T-helper 1 cell treated with Interleukin-12 subunit alpha and Interleukin-12 subunit beta and Interleukin-4 antibody, amounts not matched to agents 30 ng/mL and 1 ng/mL, for 36 hours (primary cell): ENCODE measurements at regions not wholly inside any gene's neighbourhood (a gene's known extent, or its start where the extent isn't known, plus 50 kb on each side); places are given as distances from the start of the nearest gene placed in this dataset.

Source experiments
- intact Hi-C: fragments of 100-400 bp; cut with micrococcal nuclease; formaldehyde crosslinking; loops from one replicate; pipeline ENCODE4 v1.15.1; 2024

GRCh38 chr7:41298409-41298808 is 404.5 kb downstream of the INHBA start:
- intact Hi-C loops = no loop called here

DNA sequence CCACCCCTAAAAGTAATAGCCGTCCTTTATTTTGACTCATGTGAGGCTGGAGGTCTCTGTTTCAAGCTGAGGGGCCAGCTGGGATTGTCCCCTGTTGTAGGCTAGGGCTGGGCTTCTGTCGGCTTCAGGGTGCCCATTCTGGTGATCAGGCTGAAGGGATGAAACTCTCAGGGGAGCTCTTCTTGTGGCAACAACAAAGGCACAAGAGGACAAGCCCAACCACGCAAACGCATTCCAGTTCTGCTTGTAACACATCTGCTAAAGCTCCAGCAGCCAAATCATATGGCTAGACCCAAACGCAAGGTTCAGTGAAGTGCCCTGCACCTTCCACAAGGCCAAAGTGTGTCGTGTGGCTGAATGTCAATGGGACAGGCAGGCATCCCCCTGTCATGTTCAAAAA is 405.7 kb downstream of the INHBA start:
- intact Hi-C loops = no loop called here

DNA sequence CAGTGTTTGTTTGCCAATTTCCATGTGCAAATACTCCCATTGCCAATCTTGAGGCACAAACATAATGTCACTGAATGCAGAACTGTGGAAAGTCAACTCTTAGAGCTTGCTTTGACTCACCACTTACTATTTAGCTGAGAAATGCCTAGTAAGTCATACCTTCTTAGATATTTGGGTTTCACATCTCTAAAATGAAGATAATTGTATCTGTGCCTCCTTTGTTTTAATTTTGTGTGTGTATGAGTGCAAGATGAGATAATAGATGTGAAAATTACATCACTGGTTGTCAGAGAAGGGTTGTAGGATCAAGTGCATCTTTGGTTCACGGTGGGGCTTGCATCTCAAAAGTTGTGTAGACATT is 407.5 kb downstream of the INHBA start:
- intact Hi-C loops = no loop called here

- intact Hi-C loops = no loop called here
Observed at GRCh38 chr7:41294556-41295454, 408.1 kb downstream of the INHBA start.

- intact Hi-C loops = no loop called here
Observed at GRCh38 chr7:41292487-41292886, 410.4 kb downstream of the INHBA start.

- intact Hi-C loops = no loop called here
Observed at GRCh38 chr7:41287559-41288335, 415.1 kb downstream of the INHBA start.

DNA sequence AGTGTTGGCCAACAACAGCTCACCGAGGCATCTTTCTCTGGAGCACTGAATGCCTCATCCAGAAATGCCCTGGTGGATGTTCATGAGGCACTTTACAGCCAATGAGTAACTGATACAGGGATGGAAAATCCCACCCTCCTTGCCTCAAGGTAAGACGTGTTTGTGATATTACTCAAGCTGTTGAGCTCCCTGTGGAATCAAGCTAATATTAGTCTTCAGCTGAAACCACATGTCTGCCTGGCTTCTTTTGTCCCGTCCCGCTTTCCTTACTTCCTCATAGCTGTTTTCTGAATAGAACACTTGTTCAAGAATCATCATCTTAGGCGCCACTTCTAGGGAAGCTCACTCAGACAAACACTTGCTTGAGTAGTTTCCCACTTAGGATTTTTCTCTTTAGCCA is 422.4 kb downstream of the INHBA start:
- intact Hi-C loops = no loop called here

DNA sequence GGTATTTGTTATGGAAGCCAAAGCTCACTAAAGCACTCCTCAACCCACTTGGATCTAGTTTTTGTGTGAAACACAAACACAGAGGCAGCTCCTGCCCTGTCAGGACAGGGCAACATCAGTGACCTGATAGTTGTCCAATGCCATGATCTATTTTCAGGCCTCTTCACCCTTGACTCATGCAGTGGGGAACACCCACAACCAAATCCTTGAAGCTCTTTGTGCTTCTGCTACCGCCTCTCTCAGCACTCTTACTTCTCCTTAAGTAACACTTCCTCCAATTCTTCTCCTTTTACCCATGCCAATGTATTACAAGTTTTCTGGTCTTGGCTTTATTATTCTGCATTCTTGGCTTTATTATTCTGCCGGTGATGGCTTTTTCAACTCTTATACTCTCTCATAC is 425.3 kb downstream of the INHBA start:
- intact Hi-C loops = no loop called here

DNA sequence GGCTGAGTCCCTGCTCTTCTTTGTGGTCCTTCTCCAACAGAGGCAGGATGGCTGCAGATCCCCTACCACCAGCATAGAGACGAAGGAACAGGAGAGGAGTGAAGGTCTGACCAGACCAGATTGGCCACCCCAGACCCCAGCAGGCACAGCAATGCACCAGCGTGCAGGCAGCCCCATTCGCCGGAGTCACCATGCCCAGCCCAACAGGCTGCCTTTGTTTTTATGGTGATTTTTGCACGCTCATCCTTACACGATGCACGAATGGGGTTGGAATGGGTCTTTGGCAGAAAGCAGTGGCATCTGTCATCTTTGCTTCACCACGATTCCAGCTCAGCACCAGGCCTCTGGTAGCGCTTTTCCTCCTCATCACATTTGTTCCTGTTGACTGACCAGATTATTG is 427.6 kb downstream of the INHBA start:
- intact Hi-C loops = no loop called here

DNA sequence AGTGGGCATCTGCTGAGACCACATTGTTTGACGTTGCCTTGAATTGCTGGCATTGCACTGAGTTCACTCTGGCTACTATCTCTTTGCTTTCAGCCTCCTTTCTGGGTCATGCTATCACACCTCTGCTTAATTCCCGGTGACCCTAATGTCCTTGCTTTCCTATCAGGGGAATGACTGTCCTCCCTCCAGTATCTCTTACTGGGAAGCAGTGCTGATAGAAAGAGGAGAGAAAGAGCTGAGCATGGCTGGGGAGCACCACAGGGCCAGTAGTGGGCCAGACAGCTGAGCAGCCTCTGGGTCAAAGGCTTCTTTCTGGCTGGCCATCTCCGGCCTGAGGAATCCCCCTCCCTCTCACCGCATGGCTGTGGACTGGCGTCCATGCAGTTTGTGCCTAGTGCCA is 428.7 kb downstream of the INHBA start:
- intact Hi-C loops = no loop called here

GRCh38 chr7:41272664-41273063 is 430.2 kb downstream of the INHBA start:
- intact Hi-C loops = no loop called here

GRCh38 chr7:41268878-41269277 is 434.0 kb downstream of the INHBA start:
- intact Hi-C loops = no loop called here

DNA sequence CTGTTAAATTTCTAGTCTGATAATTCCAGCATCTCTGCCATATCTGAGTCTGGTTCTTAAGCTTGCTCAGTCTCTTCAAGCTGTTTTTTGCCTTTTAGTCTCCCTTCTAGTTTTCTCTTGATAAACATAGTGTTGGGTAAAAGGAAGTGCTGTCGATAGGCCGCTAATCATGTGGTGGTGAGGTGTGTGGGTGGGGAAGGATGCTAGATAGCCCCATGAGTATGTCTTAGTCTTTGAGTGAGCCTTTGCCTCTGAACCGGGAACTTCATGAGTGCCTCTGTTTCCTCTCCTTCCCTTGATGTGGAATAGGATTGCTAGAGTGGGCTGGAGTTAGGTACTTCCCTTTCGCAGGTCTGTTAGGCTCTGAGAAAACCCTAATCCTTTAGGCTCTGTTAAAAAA is 441.8 kb downstream of the INHBA start:
- intact Hi-C loops = no loop called here

DNA sequence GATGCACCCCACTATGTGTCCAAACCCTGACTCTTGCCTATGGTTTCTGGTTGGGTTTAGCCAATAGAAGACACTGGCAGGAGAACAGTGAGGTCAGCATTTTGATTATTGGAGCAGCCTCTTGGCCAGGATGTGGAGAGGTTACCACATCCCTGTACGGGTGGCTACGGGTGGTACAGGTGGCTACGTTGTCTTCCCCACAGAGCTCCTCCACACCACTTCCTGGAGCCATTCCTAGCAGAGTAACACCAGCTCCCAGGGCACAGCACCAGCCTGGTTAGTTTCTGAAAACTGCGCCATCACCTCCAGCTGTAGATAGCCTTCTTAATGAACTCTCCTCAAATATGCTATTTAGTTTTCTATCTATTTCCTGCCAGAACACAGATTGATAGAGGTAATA is 445.2 kb downstream of the INHBA start:
- intact Hi-C loops = no loop called here

DNA sequence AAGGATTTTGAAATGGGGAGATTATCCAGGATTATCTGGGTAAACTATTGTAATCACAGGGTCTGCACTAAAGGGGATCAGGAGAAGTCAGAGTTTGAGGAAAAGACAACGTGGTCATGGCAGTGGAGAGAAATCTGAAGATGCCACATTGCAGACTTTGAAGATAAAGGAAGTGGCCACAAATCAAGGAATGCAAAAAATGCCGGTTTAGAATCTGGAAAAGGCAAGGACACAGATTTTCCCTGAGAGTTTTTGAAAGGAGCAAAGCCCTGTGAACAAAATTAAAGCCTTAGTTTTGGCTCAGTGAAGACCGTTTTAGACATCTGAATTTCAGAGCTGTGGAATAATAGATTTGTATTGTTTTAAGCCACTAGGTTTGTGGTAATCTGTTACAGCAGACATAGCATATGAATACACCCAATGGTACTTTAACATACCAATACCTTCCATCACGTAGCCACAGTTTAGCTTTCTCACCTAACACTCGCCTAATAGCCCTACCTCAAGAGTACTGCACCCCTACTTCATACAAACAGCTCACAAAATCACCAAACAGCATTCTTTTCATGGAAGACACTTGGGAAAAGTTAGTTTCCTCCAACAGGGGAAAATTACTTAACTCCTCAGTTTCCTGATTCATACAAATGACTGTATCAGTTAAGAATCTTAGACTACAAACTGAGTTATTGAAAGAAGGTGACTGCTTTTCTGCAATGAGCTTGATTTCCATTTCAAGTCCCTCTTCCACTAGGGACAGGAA is 446.5 kb downstream of the INHBA start:
- intact Hi-C loops = no loop called here

DNA sequence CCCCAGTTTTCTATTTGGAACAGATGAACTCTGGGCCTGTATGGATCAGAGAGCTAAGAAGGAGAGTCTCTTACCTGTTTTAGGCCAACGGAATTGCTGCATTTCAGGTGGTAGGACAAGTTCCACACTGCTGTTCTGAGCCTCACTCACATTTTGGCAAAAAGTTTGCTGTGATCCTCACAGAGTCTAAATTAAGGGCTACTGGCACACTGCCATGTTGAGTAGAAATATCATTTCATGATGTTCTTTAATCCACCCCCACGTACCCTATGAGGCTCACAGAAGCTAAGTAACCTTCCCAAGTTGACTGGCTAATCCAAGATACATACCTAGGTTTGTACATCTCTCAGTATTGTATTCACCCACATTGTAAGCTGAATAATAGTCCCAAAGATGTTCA is 447.2 kb downstream of the INHBA start:
- intact Hi-C loops = no loop called here

DNA sequence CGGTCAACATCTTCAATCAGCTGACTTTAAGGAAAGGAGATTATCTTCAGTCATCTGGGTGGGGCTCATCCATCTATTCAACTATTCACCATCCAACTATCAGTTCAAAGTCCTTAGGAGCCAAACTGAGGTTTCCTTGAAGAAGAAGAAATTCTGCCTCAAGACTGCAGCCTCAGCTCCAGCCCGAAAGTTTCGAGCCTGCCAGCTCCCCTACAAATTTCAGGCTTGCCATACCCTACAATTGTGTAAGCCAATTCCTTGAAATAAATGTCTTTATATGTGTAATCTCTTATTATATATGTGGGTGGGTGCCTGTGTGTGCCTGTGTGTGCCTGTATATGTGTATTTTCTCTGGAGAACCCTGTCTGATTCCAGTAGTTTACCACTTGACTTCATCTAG is 447.8 kb downstream of the INHBA start:
- intact Hi-C loops = no loop called here

DNA sequence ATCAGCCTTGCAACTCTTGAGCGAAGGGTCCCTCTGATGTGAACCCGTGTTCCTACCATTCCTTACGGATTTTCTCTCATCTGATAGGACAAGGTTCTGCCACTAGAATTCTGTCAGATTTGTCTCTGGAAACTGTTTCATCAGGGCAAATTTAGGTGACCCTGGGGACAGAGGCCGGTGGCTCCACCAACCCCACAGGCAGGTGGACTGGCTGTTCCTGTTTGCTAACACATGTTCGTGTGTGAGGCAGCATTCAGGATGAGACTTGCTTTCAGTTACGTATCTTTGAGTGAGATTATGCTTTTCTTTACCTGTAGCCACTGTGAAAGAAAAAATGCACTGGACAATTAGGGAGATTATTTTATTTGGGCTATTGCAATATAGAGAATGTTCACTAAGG is 449.9 kb downstream of the INHBA start:
- intact Hi-C loops = no loop called here

- intact Hi-C loops = no loop called here
Observed at GRCh38 chr7:41252551-41252950, 450.3 kb downstream of the INHBA start.

DNA sequence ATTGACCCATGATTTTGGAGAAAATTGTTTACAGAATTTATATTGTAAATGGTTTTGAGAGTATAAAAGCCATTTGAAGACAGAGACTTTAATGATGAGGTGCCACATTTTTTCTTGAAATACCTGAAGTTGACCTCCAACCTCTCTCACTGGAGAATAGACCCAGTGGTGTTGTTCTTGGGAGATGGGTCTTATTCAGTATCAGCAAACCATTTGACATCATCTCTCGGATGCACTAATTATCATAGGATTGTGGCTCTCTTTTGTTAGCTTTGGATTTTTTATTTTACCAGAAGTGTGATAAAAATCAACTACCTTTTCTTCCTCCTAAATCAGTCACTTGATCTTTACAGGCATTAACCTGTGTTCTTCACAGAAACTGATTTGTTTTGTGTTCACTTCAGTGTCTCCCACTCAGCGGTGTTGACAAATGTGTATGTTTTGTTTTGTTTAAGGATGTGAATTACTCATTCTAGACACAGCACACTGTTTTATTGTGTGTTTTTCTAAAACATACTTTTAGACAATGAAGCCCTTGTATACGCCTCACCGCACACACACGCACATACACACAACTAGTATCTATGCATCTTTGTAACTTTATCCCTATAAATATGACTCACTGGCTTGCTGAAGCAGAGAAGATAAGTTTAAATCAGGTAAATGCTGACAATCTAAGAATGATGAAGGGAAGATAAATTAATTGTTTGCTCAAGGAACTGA is 455.6 kb downstream of the INHBA start:
- intact Hi-C loops = no loop called here

- intact Hi-C loops = no loop called here
Observed at GRCh38 chr7:41245916-41246315, 457.0 kb downstream of the INHBA start.
